ENCODE measurements at regions not wholly inside any gene's neighbourhood (a gene's known extent, or its start where the extent isn't known, plus 50 kb on each side); places are given as distances from the start of the nearest gene placed in this dataset.

GRCh38 chr7:80288175-80289122, 153.8 kb downstream of the GNAI1 start:
- peak; percentile 18 for DNase-seq

DNA sequence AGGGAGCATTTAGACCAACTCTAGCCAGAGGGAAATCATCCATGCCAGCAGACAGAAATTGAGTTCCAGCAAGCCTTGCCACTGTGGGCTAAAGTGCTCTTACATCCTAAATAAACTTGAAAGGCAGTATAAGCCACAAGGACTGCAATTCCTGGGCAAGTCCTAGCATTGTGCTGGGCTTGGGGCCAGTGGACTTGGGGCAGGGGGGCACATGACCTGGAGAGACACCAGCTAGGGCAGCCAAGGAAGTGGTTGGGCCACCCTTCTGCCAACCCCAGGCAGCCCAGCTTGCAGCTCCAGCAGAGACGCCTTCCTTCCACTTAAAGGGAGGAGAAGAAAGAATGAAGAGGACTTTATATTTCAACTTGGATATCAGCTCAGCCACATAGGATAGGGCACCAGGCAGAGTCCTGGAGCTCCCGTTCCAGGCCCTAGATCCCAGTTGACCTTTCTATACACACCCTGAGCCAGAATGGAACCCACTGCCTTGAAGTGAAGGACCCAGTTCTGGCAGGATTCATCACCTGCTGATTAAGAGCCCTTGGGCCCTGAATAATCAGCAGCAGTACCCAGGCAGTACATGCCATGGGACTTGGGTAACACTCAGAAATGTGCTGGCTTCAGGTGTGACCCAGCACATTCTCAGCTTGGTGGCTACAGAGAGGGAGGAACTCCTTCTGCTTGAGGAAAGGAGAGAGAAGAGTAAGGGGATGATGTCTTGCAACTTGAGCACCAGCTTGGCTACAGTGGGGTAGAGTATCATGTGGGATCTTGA, 153.0 kb downstream of the GNAI1 start:
- no peak for DNase-seq

- no peak for DNase-seq
Observed at GRCh38 chr7:80286611-80287010, 152.0 kb downstream of the GNAI1 start.

GRCh38 chr7:80284855-80285254, 150.2 kb downstream of the GNAI1 start:
- no peak for DNase-seq

DNA sequence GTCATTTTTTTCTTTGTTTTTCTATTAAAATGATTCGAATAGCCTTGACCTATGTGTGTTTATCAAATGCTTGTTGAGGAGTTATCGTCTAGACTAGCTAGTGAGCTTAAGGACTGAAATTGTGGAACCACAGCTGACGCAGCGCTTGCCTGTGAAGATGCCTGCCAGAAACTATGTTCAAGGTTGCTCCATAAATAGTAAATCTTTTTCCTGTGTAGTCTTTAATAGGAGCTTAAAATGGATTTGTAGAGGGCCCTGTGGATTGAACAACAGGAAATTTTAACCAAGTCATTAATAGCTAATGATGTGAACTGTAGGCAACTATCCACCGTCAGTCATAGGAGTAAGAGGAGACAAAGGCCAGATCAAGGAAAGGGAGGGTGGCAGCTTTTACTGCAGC, 145.1 kb downstream of the GNAI1 start:
- no peak for DNase-seq

GRCh38 chr7:80278737-80279136, 144.1 kb downstream of the GNAI1 start:
- peak; percentile 30 for DNase-seq

GRCh38 chr7:80277434-80278427, 143.1 kb downstream of the GNAI1 start:
- DNase-seq: peak; percentile 68
